GM12865 (cell line): ENCODE measurements at regions not wholly inside any gene's neighbourhood (a gene's known extent, or its start where the extent isn't known, plus 50 kb on each side); places are given as distances from the start of the nearest gene placed in this dataset.

Experiments
- DNase-seq: peaks from one replicate; pipeline ENCODE4 v3.0.0; 2010; ENCODE audit warnings: low read depth
- H3K4me3 ChIP-seq: 2 replicates; pipeline ENCODE4 v1.5.1; 2011; ENCODE audit warnings: mild to moderate bottlenecking, low read depth, low read length, control low read depth
- CTCF ChIP-seq: IDR thresholded peaks from 2 replicates; pipeline ENCODE4 v1.5.1; 2011; ENCODE audit warnings: low read length, control low read depth, low read depth, inconsistent platforms; ENCODE audit not compliant: insufficient read depth; ENCODE audit errors: missing control alignments

GRCh38 chr6:11367638-11368199 lies 135.3 kb upstream of the NEDD9 start:
- no peak for TF ChIP-seq CTCF
- no peak overlapping the region for H3K4me3 ChIP-seq
- no peak for DNase-seq

GRCh38 chr6:11366934-11367637 lies 134.6 kb upstream of the NEDD9 start:
- H3K4me3 ChIP-seq = no peak overlapping the region
- DNase-seq = no peak
- no peak for TF ChIP-seq CTCF

DNA sequence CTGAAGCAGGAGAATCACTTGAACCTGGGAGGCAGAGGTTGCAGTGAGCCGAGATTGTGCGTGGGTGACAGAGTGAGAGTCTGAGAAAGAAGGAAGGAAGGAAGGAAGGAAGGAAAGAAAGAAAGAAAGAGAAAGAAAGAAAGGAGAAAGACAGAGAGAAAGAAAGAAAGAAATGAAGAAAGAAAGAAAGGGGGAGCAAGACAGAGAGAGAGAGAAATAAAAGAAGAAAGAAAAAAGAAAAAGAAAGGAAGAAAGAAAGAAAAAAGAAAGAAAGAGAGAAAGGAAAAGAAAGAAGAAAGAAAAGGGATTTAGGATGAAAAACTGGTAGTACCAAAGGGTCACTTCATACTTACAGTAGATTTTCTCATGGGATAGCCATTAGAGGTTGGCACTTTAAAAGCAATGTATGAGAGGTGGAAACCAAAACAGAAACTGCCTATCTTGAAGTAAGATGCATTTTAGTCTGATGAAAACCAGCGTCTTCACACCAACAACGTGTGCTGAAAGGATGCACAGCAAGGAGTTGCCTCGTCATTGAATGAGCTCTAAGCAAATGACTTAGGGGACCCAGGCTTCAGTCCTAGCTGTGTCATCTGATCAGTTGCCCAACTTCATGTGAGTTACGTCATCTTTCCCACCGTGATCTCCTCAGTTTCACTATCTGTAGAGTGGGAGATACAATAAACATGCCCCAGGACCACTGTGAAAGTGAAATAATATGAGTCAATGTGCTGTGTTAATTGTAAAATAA lies 133.9 kb upstream of the NEDD9 start:
- peak; percentile 89 for DNase-seq
- TF ChIP-seq CTCF = no peak
- peak overlapping the region; percentile 25 for H3K4me3 ChIP-seq

GRCh38 chr6:11364971-11365397 lies 132.5 kb upstream of the NEDD9 start:
- TF ChIP-seq CTCF = no peak

GRCh38 chr6:11363881-11364576 lies 131.6 kb upstream of the NEDD9 start:
- no peak for TF ChIP-seq CTCF
- peak; percentile 40 for DNase-seq
- no peak overlapping the region for H3K4me3 ChIP-seq

More at GRCh38 chr6:11364971-11365397, 132.5 kb upstream of the NEDD9 start:
- no peak for DNase-seq
- no peak overlapping the region for H3K4me3 ChIP-seq

DNA sequence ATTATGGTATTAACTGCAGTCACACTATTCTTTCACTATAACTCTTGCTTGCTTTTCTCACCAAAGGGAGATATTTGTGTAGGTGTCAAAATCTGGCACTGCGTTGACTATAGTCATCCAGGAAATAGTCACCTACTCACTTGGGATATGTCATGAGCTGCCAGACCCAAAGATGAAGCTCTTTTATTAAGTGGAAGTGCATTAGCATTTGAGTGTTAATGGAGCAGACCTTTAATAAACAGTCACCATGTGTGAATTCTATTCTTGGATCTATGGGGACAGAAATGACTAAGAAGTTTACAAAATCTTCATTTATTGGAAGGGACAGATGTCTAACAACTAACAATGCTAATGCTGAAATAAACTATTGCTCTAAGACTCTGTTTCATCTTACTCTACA lies 130.1 kb upstream of the NEDD9 start:
- H3K4me3 ChIP-seq = no peak overlapping the region
- DNase-seq = peak; percentile 26
- TF ChIP-seq CTCF = no peak
